ENCODE measurements at regions not wholly inside any gene's neighbourhood (a gene's known extent, or its start where the extent isn't known, plus 50 kb on each side); places are given as distances from the start of the nearest gene placed in this dataset.

DNA sequence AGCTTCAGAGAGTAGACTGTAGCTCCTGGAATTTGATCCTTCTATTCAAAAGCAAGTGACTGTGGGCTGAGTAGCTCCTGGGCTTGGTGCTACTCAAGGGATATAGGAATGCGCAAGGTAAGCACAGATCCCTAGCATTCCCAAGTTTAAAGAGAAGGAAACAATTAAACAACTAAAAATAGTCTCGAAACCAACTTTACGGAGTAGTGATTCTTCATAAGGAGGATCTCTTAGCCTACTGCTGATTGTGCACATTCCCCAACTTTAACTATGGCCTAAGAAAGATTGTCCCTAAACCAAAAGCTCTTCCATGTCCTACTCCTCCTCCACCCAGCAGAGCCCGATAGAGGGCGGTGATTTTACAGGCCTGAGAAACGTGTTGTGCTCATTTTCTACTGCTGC is 226.5 kb upstream of the CAMK1G start:
- no peak for TF ChIP-seq POLR2A (IDR thresholded peaks at IDR 0.05; ENCODE audit: low read depth, low read length)
- no peak for TF ChIP-seq POLR2AphosphoS5 (IDR thresholded peaks at IDR 0.05; ENCODE audit: low read depth, low read length)

All from GM12892 (cell line).